HCT116 (cell line): ENCODE measurements at regions not wholly inside any gene's neighbourhood (a gene's known extent, or its start where the extent isn't known, plus 50 kb on each side); places are given as distances from the start of the nearest gene placed in this dataset.

Experiments used
- ATAC-seq: fragments of 200-7000 bp; cut with Tn5 transposase; 2 replicates; pipeline ENCODE4 v1.9.1; 2020; ENCODE audit warnings: mild to moderate bottlenecking, moderate library complexity
- BruUV-seq: library from RNA; stranded (reverse); fragments of 400-500 nt; replicated peaks from 2 replicates; lab custom pipeline; 2021; lab: Mats Ljungman, UMichigan
- CTCF ChIA-PET: fragments of 300-600 bp; sonication (Branson Sonifier 250); formaldehyde crosslinking; loops from one replicate; lab custom pipeline; 2021; ENCODE audit warnings: antibody characterized with exemption; lab: Charles Lee
- POLR2A ChIA-PET: fragments of 300-600, 350-600 bp; sonication (Branson Sonifier 250); formaldehyde crosslinking; loops from one replicate; lab custom pipeline; 2021; ENCODE audit warnings: antibody characterized with exemption; lab: Charles Lee
- RAD21 ChIA-PET, 2 experiments: fragments of 300-600 bp; sonication (Branson Sonifier 250); formaldehyde crosslinking; loops; one replicate each; lab custom pipeline; 2023; ENCODE audit warnings: low total read pairs in 2 of 2; ENCODE audit not compliant: uncharacterized antibody in 2 of 2, unreplicated experiment in 2 of 2, low non-redundant PET in 1 of 2; lab: Charles Lee
- DNase-seq: peaks from one replicate; pipeline ENCODE4 v3.0.0-alpha.2; 2010; ENCODE audit warnings: low read depth, low spot score
- H2AFZ ChIP-seq: fragments of 200-600 bp; shearing (Covaris generic), sonication (generic); 2 replicates; pipeline ENCODE4 v1.6.1; 2017; ENCODE audit warnings: low read depth, mixed run types, mixed read lengths, antibody characterized with exemption, low read length; ENCODE audit not compliant: poor library complexity, severe bottlenecking
- H3K27ac ChIP-seq: 2 replicates; pipeline ENCODE4 v1.5.1; 2012; ENCODE audit warnings: low read depth, low read length
- H3K27me3 ChIP-seq: fragments of 200-600 bp; sonication (generic); 2 replicates; pipeline ENCODE4 v1.6.1; 2016; ENCODE audit warnings: mixed run types, low read length, mixed read lengths; ENCODE audit not compliant: insufficient read depth
- H3K36me3 ChIP-seq, 2 experiments: fragments of 200-500 bp in 1 of 2; fragments of 200-600 bp in 1 of 2; sonication (Bioruptor generic) in 1 of 2; sonication (generic) in 1 of 2; 2 replicates each; pipeline versions ENCODE4 v1.5.1 to v1.6.1; 2014 to 2016; ENCODE audit warnings: low read length in 2 of 2, inconsistent platforms in 1 of 2, mixed read lengths in 1 of 2, mixed run types in 1 of 2; ENCODE audit not compliant: insufficient read depth in 2 of 2, control insufficient read depth in 1 of 2
- H3K4me1 ChIP-seq, 2 experiments: fragments of 200-600 bp in 1 of 2; sonication (generic) in 1 of 2; 2 replicates each; pipeline versions ENCODE4 v1.5.1 to v1.6.1; 2012 to 2017; ENCODE audit warnings: low read length in 2 of 2, inconsistent platforms in 1 of 2, mild to moderate bottlenecking in 1 of 2, mixed read lengths in 1 of 2, mixed run types in 1 of 2, moderate library complexity in 1 of 2; ENCODE audit not compliant: insufficient read depth in 2 of 2, control insufficient read depth in 1 of 2
- H3K4me2 ChIP-seq: fragments of 200-600 bp; sonication (generic); 2 replicates; pipeline ENCODE4 v1.6.1; 2017; ENCODE audit warnings: mixed run types, low read length, mixed read lengths
- H3K4me3 ChIP-seq, 2 experiments: fragments of 200-600 bp in 1 of 2; sonication (generic) in 1 of 2; replicated peaks in 1 of 2; 2 replicates each; pipeline ENCODE4 v1.5.1; 2011 to 2016; ENCODE audit warnings: low read length in 2 of 2, control low read depth in 1 of 2, low read depth in 1 of 2, mild to moderate bottlenecking in 1 of 2, mixed read lengths in 1 of 2, mixed run types in 1 of 2
- H3K79me2 ChIP-seq: fragments of 200-600 bp; sonication (generic); 2 replicates; pipeline ENCODE4 v1.6.1; 2017; ENCODE audit warnings: mild to moderate bottlenecking, mixed run types, low read length, moderate library complexity, mixed read lengths; ENCODE audit not compliant: insufficient read depth
- H3K9ac ChIP-seq: fragments of 200-600 bp; sonication (generic); 2 replicates; pipeline ENCODE4 v1.6.1; 2016; ENCODE audit warnings: low read length, mixed read lengths
- H3K9me2 ChIP-seq: fragments of 200-600 bp; sonication (generic), shearing (Covaris generic); 2 replicates; pipeline ENCODE4 v1.6.1; 2017; ENCODE audit warnings: mixed run types, mild to moderate bottlenecking, moderate library complexity; ENCODE audit not compliant: insufficient read depth
- H3K9me3 ChIP-seq, 2 experiments: fragments of 200-500 bp in 1 of 2; fragments of 200-600 bp in 1 of 2; sonication (Bioruptor generic) in 1 of 2; sonication (generic) in 1 of 2; 2 replicates each; pipeline ENCODE4 v1.6.1; 2014 to 2017; ENCODE audit warnings: low read length in 2 of 2, mixed read lengths in 2 of 2, inconsistent platforms in 1 of 2, low read depth in 1 of 2, mild to moderate bottlenecking in 1 of 2, mixed run types in 1 of 2, moderate library complexity in 1 of 2; ENCODE audit not compliant: control insufficient read depth in 1 of 2, insufficient read depth in 1 of 2
- H4K20me1 ChIP-seq: fragments of 200-600 bp; sonication (generic), shearing (Covaris generic); 2 replicates; pipeline ENCODE4 v1.6.1; 2017; ENCODE audit warnings: mixed run types, mild to moderate bottlenecking, moderate library complexity; ENCODE audit not compliant: insufficient read depth
- CEBPB ChIP-seq: IDR thresholded peaks from 2 replicates; pipeline ENCODE4 v1.6.1; 2012; ENCODE audit warnings: low read depth
- EGR1 ChIP-seq: IDR thresholded peaks from 2 replicates; pipeline ENCODE4 v1.6.1; 2012; ENCODE audit warnings: low read depth
- ELF1 ChIP-seq: IDR thresholded peaks from 2 replicates; pipeline ENCODE4 v1.6.1; 2012; ENCODE audit warnings: low read depth, borderline replicate concordance
- EZH2 ChIP-seq: fragments of 200-600 bp; sonication (generic); IDR thresholded peaks from 2 replicates; pipeline ENCODE4 v1.6.1; 2017; ENCODE audit warnings: antibody characterized with exemption, mixed run types
- EZH2phosphoT487 ChIP-seq: fragments of 200-600 bp; IDR thresholded peaks from 2 replicates; pipeline ENCODE4 v1.6.1; 2018; ENCODE audit warnings: antibody characterized with exemption, borderline replicate concordance
- FOSL1 ChIP-seq: IDR thresholded peaks from 2 replicates; pipeline ENCODE4 v1.6.1; 2012; ENCODE audit warnings: low read depth
- JUND ChIP-seq: IDR thresholded peaks from 2 replicates; pipeline ENCODE4 v1.6.1; 2012
- POLR2A ChIP-seq: IDR thresholded peaks from 2 replicates; pipeline ENCODE4 v1.7.0; 2011; ENCODE audit warnings: borderline replicate concordance; ENCODE audit not compliant: insufficient read depth, insufficient read length; ENCODE audit errors: extremely low read depth
- POLR2AphosphoS5 ChIP-seq: IDR thresholded peaks from 2 replicates; pipeline ENCODE4 v1.6.1; 2011; ENCODE audit warnings: mild to moderate bottlenecking, low read depth, low read length, moderate library complexity
- RAD21 ChIP-seq: IDR thresholded peaks from 2 replicates; pipeline ENCODE4 v1.6.1; 2012; ENCODE audit warnings: low read depth, mild to moderate bottlenecking
- SP1 ChIP-seq: IDR thresholded peaks from 2 replicates; pipeline ENCODE4 v1.6.1; 2012; ENCODE audit warnings: low read depth
- SRF ChIP-seq: IDR thresholded peaks from 2 replicates; pipeline ENCODE4 v1.6.1; 2012; ENCODE audit warnings: low read depth
- TCF7L2 ChIP-seq: IDR thresholded peaks from 2 replicates; pipeline ENCODE4 v1.7.0; 2011; ENCODE audit warnings: borderline replicate concordance, inconsistent platforms; ENCODE audit not compliant: insufficient read depth, insufficient read length; ENCODE audit errors: extremely low read depth
- YY1 ChIP-seq: IDR thresholded peaks from 2 replicates; pipeline ENCODE4 v1.6.1; 2011; ENCODE audit warnings: low read length, low read depth, moderate library complexity, mild to moderate bottlenecking; ENCODE audit not compliant: insufficient replicate concordance; ENCODE audit errors: extremely low read depth
- ZFX ChIP-seq: fragments of 450-650 bp; IDR thresholded peaks from 2 replicates; pipeline ENCODE4 v1.6.1; 2017
- ZNF274 ChIP-seq: fragments of 200-500 bp; sonication (Bioruptor generic); IDR thresholded peaks from 2 replicates; pipeline ENCODE4 v1.6.1; 2014; ENCODE audit warnings: mild to moderate bottlenecking, low read depth, low read length, inconsistent platforms
- intact Hi-C: fragments of 100-400 bp; cut with micrococcal nuclease; formaldehyde crosslinking; loops from 2 replicates; pipeline ENCODE4 v1.10.0; 2022
- TF ChIP-seq, protein P1 (sequence below): IDR thresholded peaks from 2 replicates; pipeline ENCODE4 v1.6.1; 2011; ENCODE audit warnings: mild to moderate bottlenecking, low read length, moderate library complexity; ENCODE audit not compliant: insufficient replicate concordance; ENCODE audit errors: extremely low read depth
- TF ChIP-seq, protein P2 (sequence below): IDR thresholded peaks from 2 replicates; pipeline ENCODE4 v1.6.1; 2012
- TF ChIP-seq, protein P3 (sequence below), 3 experiments: fragments of 200-600 bp in 1 of 3; sonication (generic) in 1 of 3; IDR thresholded peaks in 2 of 3; conservative IDR thresholded peaks in 1 of 3; 2 replicates each; pipeline ENCODE4 v1.5.1; 2012 to 2017; ENCODE audit warnings: low read depth in 2 of 3, low read length in 2 of 3, antibody characterized with exemption in 1 of 3, borderline replicate concordance in 1 of 3, control low read depth in 1 of 3, mild to moderate bottlenecking in 1 of 3, mixed read lengths in 1 of 3, mixed run types in 1 of 3, moderate library complexity in 1 of 3; ENCODE audit not compliant: insufficient read depth in 1 of 3
- TF ChIP-seq, protein P4 (sequence below): IDR thresholded peaks from 2 replicates; pipeline ENCODE4 v1.6.1; 2012; ENCODE audit warnings: low read depth

- TF ChIP-seq ELF1, result no peak
- no peak for TF ChIP-seq FOSL1
Measured at GRCh38 chr5:4232084-4232483, 636.5 kb downstream of the IRX1 start (continued).

DNA sequence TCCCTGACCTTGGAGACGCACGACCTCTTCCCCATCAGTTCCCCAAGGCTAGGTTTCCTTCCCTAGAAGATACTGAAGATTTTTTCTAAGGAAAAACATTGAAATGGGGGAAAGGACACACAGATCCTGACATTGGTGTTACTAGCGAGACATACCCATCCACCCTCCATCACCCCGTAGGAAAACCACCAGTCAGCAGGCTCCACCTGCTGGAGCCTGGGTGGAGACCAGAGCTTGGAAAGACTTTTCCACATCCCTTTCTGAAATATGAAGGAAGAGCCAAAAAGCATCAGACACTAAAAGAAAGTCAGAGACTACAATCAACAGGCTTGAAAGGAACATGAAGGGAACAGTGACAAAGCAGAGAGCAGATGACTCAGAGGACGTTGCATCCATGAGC is 638.0 kb downstream of the IRX1 start:
- no peak overlapping the region for H3K9ac ChIP-seq
- ChIA-PET POLR2A (no interaction called here), CTCF (no interaction called here), RAD21 (no interaction called here)
- H3K36me3 ChIP-seq, result no peaks in the 10 kb centered on the region
- H3K27ac ChIP-seq, result no peak overlapping the region
- H3K4me1 ChIP-seq, result no peaks in the 10 kb centered on the region
- H2AFZ ChIP-seq, result no peak overlapping the region
- H3K79me2 ChIP-seq, result no peaks in the 10 kb centered on the region
- no peaks in the 10 kb centered on the region for H3K27me3 ChIP-seq
- no peaks in the 10 kb centered on the region for H3K9me2 ChIP-seq
- DNase-seq (no peak), ATAC-seq (no peak)
- H3K9me3 ChIP-seq, result peaks cover 9 to 24% of the 10 kb centered on the region in 2 experiments; a peak in 2 of 4 replicates
- no peak for TF ChIP-seq EGR1
- TF ChIP-seq, protein P1, sequence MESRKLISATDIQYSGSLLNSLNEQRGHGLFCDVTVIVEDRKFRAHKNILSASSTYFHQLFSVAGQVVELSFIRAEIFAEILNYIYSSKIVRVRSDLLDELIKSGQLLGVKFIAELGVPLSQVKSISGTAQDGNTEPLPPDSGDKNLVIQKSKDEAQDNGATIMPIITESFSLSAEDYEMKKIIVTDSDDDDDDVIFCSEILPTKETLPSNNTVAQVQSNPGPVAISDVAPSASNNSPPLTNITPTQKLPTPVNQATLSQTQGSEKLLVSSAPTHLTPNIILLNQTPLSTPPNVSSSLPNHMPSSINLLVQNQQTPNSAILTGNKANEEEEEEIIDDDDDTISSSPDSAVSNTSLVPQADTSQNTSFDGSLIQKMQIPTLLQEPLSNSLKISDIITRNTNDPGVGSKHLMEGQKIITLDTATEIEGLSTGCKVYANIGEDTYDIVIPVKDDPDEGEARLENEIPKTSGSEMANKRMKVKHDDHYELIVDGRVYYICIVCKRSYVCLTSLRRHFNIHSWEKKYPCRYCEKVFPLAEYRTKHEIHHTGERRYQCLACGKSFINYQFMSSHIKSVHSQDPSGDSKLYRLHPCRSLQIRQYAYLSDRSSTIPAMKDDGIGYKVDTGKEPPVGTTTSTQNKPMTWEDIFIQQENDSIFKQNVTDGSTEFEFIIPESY, result no peak
- TF ChIP-seq RAD21, result no peak
- TF ChIP-seq ZFX, result no peak
- TF ChIP-seq JUND, result no peak
- no peak for TF ChIP-seq FOSL1
- TF ChIP-seq, protein P2, sequence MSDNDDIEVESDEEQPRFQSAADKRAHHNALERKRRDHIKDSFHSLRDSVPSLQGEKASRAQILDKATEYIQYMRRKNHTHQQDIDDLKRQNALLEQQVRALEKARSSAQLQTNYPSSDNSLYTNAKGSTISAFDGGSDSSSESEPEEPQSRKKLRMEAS, result no peak
- TF ChIP-seq, protein P3, sequence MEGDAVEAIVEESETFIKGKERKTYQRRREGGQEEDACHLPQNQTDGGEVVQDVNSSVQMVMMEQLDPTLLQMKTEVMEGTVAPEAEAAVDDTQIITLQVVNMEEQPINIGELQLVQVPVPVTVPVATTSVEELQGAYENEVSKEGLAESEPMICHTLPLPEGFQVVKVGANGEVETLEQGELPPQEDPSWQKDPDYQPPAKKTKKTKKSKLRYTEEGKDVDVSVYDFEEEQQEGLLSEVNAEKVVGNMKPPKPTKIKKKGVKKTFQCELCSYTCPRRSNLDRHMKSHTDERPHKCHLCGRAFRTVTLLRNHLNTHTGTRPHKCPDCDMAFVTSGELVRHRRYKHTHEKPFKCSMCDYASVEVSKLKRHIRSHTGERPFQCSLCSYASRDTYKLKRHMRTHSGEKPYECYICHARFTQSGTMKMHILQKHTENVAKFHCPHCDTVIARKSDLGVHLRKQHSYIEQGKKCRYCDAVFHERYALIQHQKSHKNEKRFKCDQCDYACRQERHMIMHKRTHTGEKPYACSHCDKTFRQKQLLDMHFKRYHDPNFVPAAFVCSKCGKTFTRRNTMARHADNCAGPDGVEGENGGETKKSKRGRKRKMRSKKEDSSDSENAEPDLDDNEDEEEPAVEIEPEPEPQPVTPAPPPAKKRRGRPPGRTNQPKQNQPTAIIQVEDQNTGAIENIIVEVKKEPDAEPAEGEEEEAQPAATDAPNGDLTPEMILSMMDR (IDR thresholded peaks at IDR 0.05 in 2 of 3, conservative IDR thresholded peaks at IDR 0.05 in 1 of 3; ENCODE audit: borderline replicate concordance in 1 of 3, insufficient read depth in 1 of 3, low read depth in 2 of 3, low read length in 2 of 3), result no peak
- TF ChIP-seq SRF, result no peak
- TF ChIP-seq, protein P4, sequence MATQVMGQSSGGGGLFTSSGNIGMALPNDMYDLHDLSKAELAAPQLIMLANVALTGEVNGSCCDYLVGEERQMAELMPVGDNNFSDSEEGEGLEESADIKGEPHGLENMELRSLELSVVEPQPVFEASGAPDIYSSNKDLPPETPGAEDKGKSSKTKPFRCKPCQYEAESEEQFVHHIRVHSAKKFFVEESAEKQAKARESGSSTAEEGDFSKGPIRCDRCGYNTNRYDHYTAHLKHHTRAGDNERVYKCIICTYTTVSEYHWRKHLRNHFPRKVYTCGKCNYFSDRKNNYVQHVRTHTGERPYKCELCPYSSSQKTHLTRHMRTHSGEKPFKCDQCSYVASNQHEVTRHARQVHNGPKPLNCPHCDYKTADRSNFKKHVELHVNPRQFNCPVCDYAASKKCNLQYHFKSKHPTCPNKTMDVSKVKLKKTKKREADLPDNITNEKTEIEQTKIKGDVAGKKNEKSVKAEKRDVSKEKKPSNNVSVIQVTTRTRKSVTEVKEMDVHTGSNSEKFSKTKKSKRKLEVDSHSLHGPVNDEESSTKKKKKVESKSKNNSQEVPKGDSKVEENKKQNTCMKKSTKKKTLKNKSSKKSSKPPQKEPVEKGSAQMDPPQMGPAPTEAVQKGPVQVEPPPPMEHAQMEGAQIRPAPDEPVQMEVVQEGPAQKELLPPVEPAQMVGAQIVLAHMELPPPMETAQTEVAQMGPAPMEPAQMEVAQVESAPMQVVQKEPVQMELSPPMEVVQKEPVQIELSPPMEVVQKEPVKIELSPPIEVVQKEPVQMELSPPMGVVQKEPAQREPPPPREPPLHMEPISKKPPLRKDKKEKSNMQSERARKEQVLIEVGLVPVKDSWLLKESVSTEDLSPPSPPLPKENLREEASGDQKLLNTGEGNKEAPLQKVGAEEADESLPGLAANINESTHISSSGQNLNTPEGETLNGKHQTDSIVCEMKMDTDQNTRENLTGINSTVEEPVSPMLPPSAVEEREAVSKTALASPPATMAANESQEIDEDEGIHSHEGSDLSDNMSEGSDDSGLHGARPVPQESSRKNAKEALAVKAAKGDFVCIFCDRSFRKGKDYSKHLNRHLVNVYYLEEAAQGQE, result no peak
- no peak for TF ChIP-seq POLR2AphosphoS5
- TF ChIP-seq CEBPB, result no peak
- TF ChIP-seq EZH2phosphoT487, result no peak
- TF ChIP-seq ZNF274, result no peak
- TF ChIP-seq SP1, result no peak
- no peak for TF ChIP-seq ELF1
- TF ChIP-seq YY1, result no peak
- TF ChIP-seq POLR2A, result no peak
- TF ChIP-seq TCF7L2, result no peak
- no peak for TF ChIP-seq EZH2
- H3K4me3 ChIP-seq, result no peak overlapping the region
- intact Hi-C loops, result no loop called here
- H4K20me1 ChIP-seq, result no peaks in the 10 kb centered on the region
- no peak overlapping the region for H3K4me2 ChIP-seq
- BruUV-seq, result no TSS peak
